ENCODE measurements at regions not wholly inside any gene's neighbourhood (a gene's known extent, or its start where the extent isn't known, plus 50 kb on each side); places are given as distances from the start of the nearest gene placed in this dataset.
"Not testable (repeated sequence)": the region's sequence is repeated elsewhere in the genome, so short reads cannot be mapped to it uniquely, and the experiment has no call there.

GRCh38 chr1:172931340-172931739 lies 119.4 kb downstream of the TNFSF18 start:
- no peak for DNase-seq

GRCh38 chr1:172931761-172932160 lies 119.0 kb downstream of the TNFSF18 start:
- no peak for DNase-seq

- no peak for DNase-seq
Measured at GRCh38 chr1:172932981-172933380, 117.8 kb downstream of the TNFSF18 start.

GRCh38 chr1:172934417-172934762 lies 116.4 kb downstream of the TNFSF18 start:
- no peak for DNase-seq

GRCh38 chr1:172935062-172935592 lies 115.6 kb downstream of the TNFSF18 start:
- no peak for DNase-seq

- DNase-seq = no peak
Measured at GRCh38 chr1:172936088-172936645, 114.6 kb downstream of the TNFSF18 start.

- DNase-seq = no peak
Measured at GRCh38 chr1:172938681-172939080, 112.1 kb downstream of the TNFSF18 start.

GRCh38 chr1:172939475-172939874 lies 111.3 kb downstream of the TNFSF18 start:
- no peak for DNase-seq

- DNase-seq = no peak
Measured at GRCh38 chr1:172940174-172940855, 110.4 kb downstream of the TNFSF18 start.

- DNase-seq = no peak
Measured at GRCh38 chr1:172941471-172941870, 109.3 kb downstream of the TNFSF18 start.

- DNase-seq = no peak
Measured at GRCh38 chr1:172941945-172942344, 108.8 kb downstream of the TNFSF18 start.

GRCh38 chr1:172943138-172943537 lies 107.6 kb downstream of the TNFSF18 start:
- not testable (repeated sequence) for DNase-seq

GRCh38 chr1:172944931-172945330 lies 105.8 kb downstream of the TNFSF18 start:
- DNase-seq = no peak

GRCh38 chr1:172946814-172947507 lies 103.8 kb downstream of the TNFSF18 start:
- no peak for DNase-seq

- no peak for DNase-seq
Measured at GRCh38 chr1:172948457-172948856, 102.3 kb downstream of the TNFSF18 start.

GRCh38 chr1:172949096-172949495 lies 101.6 kb downstream of the TNFSF18 start:
- no peak for DNase-seq

GRCh38 chr1:172950528-172950927 lies 100.2 kb downstream of the TNFSF18 start:
- no peak for DNase-seq

- DNase-seq = no peak
Measured at GRCh38 chr1:172951730-172952365, 98.9 kb downstream of the TNFSF18 start.

- DNase-seq = no peak
Measured at GRCh38 chr1:172952516-172952915, 98.2 kb downstream of the TNFSF18 start.

- DNase-seq = no peak
Measured at GRCh38 chr1:172954476-172955150, 96.1 kb downstream of the TNFSF18 start.

- DNase-seq = no peak
Measured at GRCh38 chr1:172955161-172955815, 95.5 kb downstream of the TNFSF18 start.

- DNase-seq = no peak
Measured at GRCh38 chr1:172956871-172957270, 93.9 kb downstream of the TNFSF18 start.
